Stimulated activated CD4-positive, alpha-beta T cell treated with anti-CD3 and anti-CD28 coated beads, Interleukin-4, amount 100 ng/mL, for 1 hour (primary cell): ENCODE measurements at regions not wholly inside any gene's neighbourhood (a gene's known extent, or its start where the extent isn't known, plus 50 kb on each side); places are given as distances from the start of the nearest gene placed in this dataset.
"Not testable (repeated sequence)": the region's sequence is repeated elsewhere in the genome, so short reads cannot be mapped to it uniquely, and the experiment has no call there.

Experiments
- DNase-seq: peaks from one replicate; pipeline ENCODE4 v3.0.0-alpha.2; 2020

- DNase-seq = no peak
Observed at GRCh38 chr5:116861097-116861496, 286.5 kb upstream of the SEMA6A start.

- no peak for DNase-seq
Observed at GRCh38 chr5:116859666-116860320, 285.2 kb upstream of the SEMA6A start.

- DNase-seq = no peak
Observed at GRCh38 chr5:116858705-116859333, 284.2 kb upstream of the SEMA6A start.

GRCh38 chr5:116858020-116858419 lies 283.4 kb upstream of the SEMA6A start:
- DNase-seq = not testable (repeated sequence)

- DNase-seq = no peak
Observed at GRCh38 chr5:116856271-116856670, 281.6 kb upstream of the SEMA6A start.

GRCh38 chr5:116853992-116854391 lies 279.4 kb upstream of the SEMA6A start:
- DNase-seq = no peak

- DNase-seq = no peak
Observed at GRCh38 chr5:116848954-116849581, 274.4 kb upstream of the SEMA6A start.

GRCh38 chr5:116847960-116848359 lies 273.3 kb upstream of the SEMA6A start:
- no peak for DNase-seq

- DNase-seq = no peak
Observed at GRCh38 chr5:116844015-116844414, 269.4 kb upstream of the SEMA6A start.

GRCh38 chr5:116842514-116842961 lies 267.9 kb upstream of the SEMA6A start:
- DNase-seq = no peak

- no peak for DNase-seq
Observed at GRCh38 chr5:116841734-116842133, 267.1 kb upstream of the SEMA6A start.

GRCh38 chr5:116838011-116838536 lies 263.5 kb upstream of the SEMA6A start:
- no peak for DNase-seq

GRCh38 chr5:116834796-116835515 lies 260.3 kb upstream of the SEMA6A start:
- no peak for DNase-seq

- no peak for DNase-seq
Observed at GRCh38 chr5:116830079-116830478, 255.5 kb upstream of the SEMA6A start.

- DNase-seq = no peak
Observed at GRCh38 chr5:116827078-116827477, 252.5 kb upstream of the SEMA6A start.

GRCh38 chr5:116825486-116825885 lies 250.9 kb upstream of the SEMA6A start:
- no peak for DNase-seq

- no peak for DNase-seq
Observed at GRCh38 chr5:116824751-116825438, 250.3 kb upstream of the SEMA6A start.

GRCh38 chr5:116814626-116815385 lies 240.2 kb upstream of the SEMA6A start:
- DNase-seq = no peak

- no peak for DNase-seq
Observed at GRCh38 chr5:116813906-116814305, 239.3 kb upstream of the SEMA6A start.

GRCh38 chr5:116813356-116813755 lies 238.7 kb upstream of the SEMA6A start:
- no peak for DNase-seq

GRCh38 chr5:116810951-116811350 lies 236.3 kb upstream of the SEMA6A start:
- DNase-seq = no peak

GRCh38 chr5:116806836-116807235 lies 232.2 kb upstream of the SEMA6A start:
- DNase-seq = no peak
